ENCODE measurements at regions not wholly inside any gene's neighbourhood (a gene's known extent, or its start where the extent isn't known, plus 50 kb on each side); places are given as distances from the start of the nearest gene placed in this dataset.
A peak's percentile ranks its signal among the peaks of the same experiment; 100 is the strongest.

DNA sequence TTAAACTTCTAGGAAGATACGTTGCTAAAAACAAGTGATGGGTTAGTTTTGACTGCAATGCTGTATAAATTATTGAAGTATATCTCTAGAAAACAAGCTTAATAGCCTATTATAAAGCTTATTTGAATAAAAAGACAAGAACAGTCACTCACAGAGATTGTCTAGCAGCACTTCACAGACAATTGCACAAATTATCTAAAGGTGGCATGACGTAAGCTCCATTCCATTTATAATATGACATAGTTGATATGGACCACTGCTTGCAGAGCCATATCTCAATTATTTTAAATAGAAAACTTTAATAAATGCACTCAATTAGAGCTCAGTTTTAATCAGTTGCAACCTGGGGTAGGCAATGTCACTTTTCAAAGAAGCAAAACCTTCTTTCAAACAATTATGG is 319.9 kb upstream of the GBE1 start:
- DNase-seq: no peak

DNA sequence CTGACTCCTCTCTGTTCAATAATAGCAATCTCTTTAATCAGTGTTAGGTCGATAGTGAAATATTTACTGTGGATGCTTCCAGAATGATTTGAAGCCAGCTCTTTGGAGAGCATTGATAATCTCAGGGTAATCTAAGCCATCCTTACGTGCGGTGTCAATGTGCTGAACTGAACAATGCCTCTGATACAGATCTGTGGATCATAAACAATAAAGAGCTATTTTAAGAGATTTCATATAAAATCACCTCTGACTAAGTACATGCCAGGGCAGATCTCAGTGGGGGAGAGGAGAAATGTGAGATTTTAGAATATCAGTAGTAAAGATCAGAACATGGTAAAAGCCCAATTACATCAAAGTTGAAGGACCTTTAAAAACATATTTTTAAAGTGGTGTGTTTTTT is 319.3 kb upstream of the GBE1 start:
- DNase-seq: no peak

DNA sequence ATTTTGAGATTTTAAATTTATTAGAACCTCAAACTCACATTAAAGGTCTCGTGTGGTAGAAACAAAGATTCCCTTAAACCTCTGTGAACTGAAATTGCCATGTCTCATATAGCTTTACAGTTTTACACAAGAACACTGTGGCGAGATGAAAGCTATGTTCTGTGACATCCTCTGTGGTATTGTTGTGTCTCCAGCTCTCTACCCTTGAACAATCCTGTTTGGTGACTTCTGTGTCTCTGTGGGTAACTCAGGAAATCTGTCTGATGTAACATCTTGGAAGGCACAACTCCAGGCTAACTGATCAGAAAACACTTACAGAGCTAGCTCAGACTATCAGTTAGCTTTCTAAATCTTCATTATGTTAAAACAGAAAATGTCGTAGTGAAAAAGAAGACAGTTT is 318.8 kb upstream of the GBE1 start:
- no peak for DNase-seq

DNA sequence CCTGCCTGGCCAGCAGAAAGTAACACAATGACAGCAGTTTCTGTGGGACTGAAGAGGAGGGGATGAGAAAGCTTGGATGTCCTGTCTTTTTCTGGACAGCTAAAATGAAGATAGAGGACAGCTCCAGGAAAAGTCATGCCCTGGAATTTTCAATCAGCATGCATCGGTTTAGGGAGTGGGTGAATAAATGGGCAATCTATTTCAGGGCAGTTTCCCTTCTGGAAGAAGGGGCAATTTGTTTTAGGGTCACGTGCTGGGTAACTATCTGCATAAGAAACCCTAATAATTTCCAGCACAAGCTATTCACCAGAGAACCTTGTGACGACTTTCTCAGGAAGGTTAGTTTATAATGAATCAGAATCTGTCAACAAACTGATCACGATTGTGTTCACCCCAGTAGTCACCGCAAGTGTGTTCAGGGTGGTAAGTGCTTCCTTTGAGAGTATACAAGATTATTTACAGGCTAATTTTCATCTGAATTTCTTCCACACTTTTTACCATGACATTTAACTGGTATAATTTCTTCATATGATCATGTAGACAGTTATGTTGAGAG is 318.0 kb upstream of the GBE1 start:
- DNase-seq: no peak

DNA sequence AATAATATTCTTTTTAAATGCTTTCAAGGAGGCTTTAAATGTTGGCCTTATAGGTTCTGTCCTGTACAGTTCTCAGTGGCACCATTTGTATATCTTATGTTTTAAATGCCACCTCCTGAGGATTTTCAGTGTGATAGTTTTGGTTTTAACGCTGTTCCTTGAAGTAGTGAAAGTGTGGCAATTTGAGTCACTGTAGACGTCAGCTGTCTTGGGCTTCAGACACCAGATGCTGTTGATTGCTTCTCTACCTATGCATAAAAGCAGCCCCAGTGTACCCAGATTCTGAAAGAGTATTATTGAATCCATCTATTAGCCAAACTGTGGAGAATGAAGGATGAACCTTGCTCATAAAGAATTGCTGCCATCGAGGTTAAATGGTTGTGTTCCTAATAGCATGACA is 316.8 kb upstream of the GBE1 start:
- DNase-seq: no peak

DNA sequence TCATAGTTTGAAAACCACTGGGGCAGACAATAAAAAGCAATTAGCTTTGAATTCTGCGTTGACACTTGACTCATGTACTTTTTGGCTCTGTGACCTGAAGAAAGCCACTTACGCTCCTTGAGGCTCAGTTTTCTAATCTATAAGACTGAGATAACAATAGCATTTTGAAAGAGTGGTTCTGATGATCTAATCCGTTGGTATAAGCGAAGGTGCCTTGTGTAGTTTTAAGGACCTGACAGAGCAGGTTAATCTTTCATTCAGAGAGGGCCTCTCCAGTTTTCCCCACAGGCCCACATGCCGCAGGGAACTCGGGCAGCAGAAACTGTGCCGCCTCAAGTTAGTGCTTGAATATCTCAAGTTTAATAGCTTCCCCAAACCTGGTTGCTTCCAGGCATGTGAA is 306.0 kb upstream of the GBE1 start:
- DNase-seq: no peak

DNA sequence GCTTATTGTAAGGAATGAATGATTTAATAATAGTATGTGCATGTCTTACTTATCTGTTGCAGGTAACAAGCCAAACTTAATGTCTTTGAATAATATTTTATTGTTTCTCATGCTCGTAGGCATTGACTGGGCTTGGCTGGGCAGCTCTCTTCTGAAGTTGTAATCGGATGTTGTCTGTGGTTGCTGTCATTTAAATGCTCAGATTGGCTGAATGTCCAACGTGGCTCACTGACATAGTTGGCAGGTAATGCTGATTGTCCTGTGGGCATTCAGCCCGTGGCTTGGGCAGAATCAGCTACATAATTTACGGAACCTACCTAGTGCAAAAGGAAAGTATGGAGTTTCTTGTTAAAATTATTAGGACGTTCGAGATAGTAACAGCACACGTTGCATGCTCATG is 297.4 kb upstream of the GBE1 start:
- DNase-seq: no peak

DNA sequence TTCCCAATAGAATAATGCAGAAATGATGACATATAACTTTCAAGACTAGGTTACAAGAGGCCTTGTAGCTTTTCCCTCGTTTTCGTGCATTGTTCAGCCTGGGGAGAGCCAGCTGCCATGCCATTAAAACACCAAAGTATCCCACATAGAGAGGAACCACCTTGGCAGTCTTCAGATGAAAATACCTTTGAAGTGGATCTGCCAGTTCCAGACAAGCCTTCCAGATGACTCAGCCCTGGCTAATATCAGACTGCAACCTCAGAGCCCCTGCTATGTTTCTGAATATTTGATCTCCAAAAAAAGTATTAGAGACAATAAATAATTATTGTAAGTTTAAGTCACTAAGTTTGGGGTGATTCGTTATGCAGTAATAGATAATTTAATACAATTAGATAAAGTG is 294.3 kb upstream of the GBE1 start:
- DNase-seq: no peak

DNA sequence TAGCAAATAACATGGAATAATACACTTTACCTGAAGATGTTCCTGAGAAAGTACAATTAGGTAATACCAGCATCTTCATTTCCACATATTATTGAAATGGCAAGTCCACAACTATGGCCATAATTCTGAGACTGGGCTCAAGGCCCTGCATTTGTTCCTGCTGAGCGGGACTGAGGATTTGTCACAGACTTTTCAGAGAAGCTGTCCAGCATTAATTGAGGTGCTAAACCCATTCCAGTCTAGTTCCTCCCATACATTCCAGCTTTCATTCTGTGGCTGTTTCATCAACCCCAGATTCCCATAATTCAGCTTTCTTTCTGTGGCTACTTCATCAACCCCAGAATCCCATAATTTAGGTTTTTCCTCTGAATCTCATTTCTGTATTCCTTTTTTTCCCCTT is 293.4 kb upstream of the GBE1 start:
- DNase-seq: no peak

DNA sequence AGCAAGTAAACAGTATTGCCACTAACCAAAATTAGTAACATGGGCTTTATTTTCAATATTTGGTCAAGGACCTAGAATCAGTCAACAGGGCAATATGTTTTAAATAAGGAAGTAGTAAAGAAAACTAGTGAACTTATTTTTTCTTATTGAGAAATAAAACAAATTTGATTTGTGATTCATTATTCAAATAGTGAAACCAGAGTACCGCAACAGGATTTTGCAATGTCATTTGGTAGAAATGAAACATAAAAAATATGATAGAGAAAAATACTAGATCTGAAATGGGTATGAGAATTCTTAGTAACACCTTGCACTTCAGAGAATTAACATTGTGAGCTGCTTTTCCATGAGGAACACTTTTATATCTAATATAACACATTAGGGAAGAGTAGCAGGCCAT is 291.8 kb upstream of the GBE1 start:
- no peak for DNase-seq

DNA sequence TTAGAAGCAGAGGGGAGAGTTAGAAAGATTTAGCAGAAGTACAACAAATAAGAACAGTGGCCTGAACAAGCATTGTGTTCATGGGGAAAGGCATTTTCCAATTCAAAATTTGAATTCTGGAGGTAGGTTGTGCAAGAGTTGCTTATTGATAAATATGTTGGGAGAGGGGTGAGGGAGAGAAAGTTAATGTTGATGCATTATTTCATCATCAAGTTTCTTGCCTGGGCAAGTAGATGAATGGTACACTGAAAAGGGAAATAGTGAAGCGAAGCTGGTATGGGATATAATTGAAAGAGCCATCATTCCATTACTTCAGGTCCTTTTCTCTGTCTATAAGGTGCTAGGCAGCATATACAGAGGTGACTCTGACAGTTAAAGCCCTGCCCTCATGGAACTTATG is 288.9 kb upstream of the GBE1 start:
- DNase-seq: no peak

DNA sequence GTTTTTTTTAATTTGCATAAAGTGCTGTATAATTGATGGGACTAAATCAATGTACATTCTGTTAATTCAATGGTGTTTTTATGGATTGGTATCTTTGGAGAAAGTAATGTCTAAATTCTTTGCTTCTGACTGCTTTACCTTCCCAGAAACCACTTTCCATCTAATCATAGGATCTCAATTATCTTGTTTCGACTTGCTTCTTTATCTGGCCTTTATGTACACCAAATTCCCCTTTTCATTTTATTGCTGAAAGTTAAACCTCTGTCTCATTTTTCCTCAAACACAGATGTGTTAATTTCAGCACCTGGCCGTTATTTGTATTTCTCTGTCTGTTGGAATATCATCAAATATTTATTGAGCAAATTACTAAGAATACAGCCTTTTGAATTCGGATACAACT is 287.3 kb upstream of the GBE1 start:
- no peak for DNase-seq

DNA sequence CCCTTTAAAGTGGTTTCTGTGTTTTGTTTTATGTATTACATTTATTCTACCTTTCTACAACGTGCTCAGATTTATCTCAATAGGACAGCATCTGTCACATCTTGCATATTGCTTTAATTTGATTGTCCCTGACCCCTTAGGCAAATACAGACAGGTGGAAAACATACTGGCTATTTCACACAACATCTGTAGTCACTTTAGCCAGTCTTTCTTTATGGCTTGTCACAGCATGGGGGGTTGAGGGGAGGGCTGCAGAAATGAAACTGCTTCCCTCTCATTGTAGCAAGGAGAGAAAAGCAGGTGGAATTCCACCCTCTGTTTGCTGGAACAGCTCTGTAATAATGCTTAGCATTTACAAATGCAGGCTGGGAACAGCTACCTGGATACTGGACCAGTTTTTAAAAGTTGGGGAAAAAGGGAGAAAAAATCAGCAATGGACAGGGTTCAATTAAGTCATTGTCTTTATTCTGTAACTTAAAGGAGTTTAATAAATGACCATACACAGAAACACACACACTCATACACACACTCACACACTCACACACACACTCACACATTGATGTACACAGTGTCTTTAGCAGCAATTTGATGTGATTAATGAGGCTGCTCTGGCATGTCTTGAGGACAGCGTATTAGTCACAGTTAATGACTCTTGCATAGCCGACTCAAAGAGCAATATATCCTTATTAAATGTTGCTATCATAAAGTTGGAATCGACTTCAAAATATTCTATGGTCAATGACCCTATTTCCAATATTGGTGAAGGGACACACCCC is 283.7 kb upstream of the GBE1 start:
- no peak for DNase-seq

DNA sequence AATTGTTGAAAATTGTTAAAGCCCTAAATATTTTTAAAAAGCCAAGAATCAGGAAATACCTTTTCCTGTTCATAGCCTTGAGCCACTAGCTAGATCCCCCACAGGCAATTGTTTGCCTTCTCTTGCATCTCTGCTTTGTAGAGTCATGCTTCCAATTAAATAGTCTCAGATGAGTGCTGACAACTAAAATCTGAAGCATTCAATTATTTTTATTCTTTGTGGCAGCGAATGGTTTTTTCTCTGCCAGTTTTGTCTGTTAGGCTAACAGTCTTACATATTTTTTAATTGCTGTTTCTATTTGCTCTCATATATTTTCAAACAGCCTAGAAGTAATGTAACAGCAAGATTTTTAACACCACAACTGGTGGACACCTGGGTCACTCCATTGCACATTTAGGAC is 277.1 kb upstream of the GBE1 start:
- DNase-seq: peak; percentile 61

DNA sequence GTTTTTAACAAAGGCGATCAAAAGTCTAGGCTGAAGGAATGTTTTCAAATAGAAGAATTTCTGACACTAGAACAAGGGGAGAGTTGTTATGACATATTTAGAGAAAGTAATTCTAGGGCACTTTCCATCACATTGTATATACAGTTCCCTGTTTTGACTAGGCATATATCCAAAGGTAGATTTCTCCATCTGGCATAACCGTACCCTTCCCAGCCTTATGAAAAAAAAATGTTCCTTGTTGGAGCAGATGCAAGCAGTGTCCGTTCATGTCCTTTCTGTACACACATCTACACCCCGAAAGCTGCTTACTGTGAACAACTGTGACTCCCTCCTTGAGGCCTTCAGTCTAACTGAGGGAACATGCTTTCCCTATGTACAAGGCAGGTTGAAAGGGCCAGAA is 271.7 kb upstream of the GBE1 start:
- DNase-seq: no peak

DNA sequence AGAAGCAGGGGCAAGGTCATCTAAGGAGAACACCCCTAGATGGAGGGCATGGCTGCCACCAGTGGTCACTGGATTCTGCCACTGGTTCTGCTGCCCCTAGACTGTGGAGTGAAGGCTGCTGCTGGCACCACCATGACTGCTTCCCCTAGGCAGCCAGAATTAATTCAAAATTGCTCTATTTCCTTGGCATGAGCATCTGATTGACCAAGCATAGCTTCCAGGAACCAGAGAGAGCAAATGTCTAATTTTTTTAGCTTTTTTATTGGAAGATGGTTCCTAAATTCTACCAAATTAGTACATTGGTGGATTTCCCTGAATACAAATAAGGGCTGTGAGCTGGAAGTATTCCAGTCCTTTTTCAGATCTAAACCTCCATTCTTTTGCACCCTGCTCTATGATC is 270.2 kb upstream of the GBE1 start:
- no peak for DNase-seq

DNA sequence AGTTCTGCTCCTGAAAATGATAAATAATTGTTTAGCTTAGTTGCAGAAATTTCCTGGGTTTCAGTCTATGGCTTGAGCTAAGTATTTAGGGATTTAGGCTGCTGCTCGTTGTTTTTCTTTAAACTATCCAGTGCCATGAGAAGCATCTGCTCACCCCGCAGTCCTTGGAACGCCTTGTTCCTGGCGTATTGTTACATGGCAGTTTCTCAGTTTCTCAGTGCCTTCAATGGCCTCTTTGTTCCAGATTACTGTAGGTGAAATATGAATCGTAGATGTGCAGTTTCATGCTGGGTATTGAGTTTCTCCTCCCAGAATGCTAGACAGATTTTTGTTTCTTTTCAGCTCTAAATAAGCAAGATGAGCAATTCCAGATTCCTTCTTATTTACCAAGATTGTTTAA is 269.5 kb upstream of the GBE1 start:
- DNase-seq: no peak

DNA sequence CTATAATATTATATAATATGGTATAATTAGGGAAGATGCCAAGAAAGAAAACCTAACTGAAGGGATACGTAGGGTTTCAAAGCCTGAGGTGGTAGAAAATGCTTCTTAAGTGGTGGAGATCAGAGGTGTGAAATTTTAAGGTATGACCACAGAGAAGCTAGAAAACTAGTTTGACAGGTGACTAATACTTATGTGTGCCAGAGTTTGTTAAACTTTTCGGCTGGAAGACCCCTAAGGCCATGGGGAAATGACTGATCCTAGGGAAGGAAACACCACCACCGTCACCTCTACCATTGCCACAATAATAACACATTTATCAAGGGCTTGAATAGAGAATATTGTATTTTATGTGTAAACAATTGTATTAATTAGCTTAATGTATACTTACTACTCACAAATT is 261.4 kb upstream of the GBE1 start:
- no peak for DNase-seq

DNA sequence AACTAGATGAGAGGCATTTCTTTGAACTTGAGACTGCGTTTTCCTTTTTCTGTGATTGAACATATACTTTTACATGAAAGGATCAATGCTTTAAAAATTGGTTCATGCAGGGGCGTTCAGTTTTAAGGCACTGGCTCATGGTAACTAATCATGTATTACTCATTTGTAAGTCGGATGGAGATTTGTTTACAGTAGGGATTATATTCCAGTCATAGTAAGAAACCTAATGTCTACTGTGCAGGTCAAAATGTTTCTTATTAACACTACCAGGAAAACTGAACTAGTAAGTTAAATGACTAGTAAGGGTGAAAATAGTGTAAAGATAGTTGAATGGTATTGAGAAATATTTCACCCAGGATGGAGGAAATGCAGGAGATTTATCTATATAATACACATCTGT is 258.8 kb upstream of the GBE1 start:
- DNase-seq: no peak

DNA sequence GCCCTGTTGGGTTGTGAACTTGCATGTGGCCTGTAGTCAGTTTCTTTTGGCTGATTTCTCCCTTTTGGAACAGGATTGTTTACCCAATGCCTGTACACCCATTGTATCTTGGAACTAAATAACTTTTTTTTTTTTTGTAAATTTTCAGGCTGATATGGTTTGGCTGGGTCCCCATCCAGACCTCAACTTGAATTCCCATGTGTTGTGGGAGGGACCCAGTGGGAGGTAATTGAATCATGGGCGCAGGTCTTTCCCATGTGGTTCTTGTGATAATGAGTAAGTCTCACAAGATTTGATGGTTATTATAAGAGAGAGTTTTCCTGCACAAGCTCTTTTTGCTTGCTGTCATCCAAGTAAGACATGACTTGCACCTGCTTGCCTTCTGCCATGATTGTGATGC is 253.8 kb upstream of the GBE1 start:
- DNase-seq: no peak

DNA sequence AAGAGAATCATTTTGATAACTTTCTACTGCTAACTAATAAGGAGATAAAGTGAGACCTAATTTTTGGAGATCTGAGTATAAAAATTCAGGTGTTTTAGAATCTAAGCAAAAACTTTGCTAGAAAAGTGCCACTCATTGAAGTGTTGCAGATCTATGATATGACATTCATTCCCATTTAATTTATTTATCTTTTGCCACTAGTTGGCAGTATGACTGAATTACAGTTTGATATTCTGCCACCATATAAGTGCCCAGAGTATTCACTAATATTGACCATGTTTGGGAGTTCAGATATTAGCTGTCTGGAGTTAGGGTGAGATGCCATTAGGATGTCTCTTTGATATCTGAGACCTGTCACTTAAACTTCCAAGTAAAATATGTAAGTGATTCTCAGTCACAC is 251.3 kb upstream of the GBE1 start:
- DNase-seq: no peak

DNA sequence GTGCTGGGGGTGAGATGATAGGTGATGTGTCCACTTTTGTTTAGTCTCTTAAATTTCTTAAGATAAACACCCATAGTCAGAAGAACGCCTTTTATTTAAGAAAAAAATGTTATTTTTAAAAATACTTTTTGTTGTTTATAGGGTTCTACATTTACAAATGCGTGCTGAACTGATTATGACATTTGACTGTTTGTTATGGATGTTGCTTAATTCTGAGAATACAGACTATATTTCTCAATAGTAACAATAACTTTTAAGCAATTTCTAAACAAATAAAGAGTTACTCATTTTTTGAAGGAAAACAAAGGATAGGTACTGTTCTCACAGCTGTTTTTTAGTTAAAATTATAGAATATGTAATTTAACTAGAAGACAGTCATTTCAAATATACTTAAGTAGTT is 249.9 kb upstream of the GBE1 start:
- no peak for DNase-seq

DNA sequence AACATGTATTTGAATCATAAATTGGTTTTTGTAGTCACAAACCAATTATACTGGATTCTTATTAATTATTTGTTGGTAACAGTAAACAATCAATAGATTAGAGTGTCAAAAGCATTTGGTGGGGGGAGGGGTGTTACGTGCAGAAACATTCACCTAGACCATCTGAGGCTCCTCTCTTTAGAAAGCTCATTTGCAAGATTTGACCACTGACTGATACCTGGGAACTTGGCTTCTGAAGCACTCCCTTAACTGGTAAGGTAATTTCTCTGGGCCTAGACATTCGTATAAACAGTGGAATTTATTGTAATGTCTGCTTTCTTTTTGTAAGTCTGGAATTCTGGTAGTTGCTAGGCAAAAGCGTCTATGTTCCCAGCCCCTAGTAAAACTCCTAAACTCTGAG is 243.8 kb upstream of the GBE1 start:
- no peak for DNase-seq

DNA sequence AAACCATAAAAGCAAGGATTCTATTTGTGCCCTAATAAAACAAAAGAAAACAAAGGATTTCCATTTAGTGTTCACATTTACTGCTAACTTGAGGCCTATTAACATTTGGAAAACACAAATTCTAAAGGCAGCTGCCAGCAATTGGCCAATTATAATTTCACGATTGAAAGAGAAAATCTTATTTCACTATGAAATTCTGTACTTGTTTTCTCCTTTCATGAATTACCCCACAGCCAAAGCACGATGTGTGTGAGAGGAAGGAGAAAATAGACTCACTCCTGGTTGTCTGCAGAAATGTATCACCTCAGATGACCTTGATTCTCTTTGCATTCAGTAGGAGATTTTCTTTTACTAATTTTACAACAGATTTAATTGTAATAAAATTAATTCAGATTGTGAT is 242.8 kb upstream of the GBE1 start:
- DNase-seq: no peak

All from skin of body (tissue), 1 donor.